Dedifferentiated amniotic fluid mesenchymal stem cell (primary cell): ENCODE measurements at regions not wholly inside any gene's neighbourhood (a gene's known extent, or its start where the extent isn't known, plus 50 kb on each side); places are given as distances from the start of the nearest gene placed in this dataset.
"Not testable (repeated sequence)": the region's sequence is repeated elsewhere in the genome, so short reads cannot be mapped to it uniquely, and the experiment has no call there.

Source experiments
- DNase-seq: peaks from one replicate; pipeline ENCODE4 v3.0.0-alpha.2; 2016; ENCODE audit errors: extremely low spot score

DNA sequence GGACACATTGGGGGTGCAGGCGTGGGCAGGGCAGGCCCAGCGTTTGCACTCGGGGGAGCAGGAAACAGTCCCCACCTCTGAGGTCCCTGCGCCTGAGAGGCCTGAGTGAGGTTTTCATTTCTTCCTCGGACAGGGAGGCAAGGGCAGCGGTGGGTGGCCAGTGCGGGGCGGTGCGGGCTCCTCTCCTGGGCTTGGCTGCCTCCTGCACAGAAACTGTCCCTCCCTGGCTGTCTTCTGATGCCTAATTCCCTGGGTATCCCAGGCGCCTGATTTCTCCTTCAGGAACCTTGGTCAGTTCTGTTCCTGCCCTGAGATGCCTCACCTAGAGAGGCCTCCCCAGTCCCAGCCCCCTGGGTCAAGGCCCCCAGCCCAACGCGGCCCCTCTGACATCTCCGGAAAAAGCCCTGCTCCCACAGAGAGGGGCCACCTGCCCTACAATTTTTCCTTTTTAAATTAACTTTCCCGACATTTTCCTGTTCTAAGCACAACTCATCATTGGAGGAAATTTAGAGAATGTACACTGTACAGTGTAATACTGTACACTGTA is 260.3 kb downstream of the ADGRD1 start:
- no peak for DNase-seq

DNA sequence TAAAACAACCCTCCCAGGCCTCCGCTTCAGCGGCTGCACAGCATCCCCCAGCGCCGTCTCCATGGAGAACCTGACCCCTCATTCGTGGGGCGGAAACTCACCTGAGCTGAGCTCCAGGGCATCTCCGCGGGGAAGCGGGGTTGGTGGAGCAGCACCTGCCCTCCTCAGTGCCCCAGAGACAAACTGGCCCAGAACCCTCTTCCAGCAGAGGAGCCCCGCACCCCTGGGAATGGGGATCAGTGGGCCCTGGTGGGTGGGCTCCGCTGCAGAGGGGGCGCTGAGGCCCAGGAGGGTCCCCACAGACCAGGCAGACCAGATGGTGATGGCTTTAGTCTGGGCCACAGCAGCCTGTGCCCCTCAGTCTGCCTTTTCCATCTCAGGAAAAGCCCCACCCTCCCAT is 261.2 kb downstream of the ADGRD1 start:
- DNase-seq, result not testable (repeated sequence)

DNA sequence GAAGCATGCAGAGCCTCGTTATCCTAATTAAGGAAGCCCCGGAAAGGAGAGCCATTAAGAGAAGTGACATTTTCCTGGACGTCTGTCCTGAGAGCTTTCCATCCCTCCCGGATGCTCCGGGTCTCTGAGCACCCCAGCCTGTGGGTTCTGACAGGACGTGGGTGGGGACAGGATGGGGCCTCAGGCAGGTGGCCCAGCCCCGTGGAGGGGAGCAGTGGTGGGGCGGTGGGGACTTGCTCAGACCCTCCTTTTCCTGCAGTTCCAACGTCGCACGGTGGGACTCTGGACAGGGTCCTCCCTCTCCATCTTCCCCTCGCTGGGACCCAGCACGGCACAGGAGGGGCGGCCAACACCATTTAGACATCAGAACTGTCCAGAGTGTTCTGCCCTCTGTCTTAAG is 262.9 kb downstream of the ADGRD1 start:
- DNase-seq, result not testable (repeated sequence)

DNA sequence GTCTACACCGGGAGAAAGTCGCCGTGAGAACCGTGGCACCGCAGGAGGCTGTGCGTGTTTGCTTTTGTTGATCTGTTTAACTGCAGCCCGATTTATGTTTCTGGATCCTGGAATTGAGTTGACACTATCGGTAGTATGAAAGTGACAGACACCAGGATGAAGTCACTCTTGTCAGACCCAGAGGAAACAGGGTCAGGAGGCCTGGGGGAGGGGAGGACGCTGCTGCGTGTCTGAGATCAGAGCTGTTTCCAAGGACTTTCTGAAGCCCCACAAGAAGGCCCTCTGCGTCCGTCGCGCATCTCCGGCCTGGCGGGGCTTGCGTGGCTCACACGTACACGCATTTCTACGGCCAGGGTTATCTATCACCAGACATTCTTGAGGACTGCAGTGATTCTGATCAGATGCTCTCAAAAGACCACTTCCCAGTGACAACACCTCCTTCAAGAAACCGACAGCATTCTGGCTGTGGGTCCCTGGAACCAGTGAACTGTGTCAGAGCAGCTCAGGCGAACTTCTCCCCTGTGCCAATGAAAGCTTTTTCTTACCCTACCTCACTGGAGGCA is 263.4 kb downstream of the ADGRD1 start:
- DNase-seq, result no peak

DNA sequence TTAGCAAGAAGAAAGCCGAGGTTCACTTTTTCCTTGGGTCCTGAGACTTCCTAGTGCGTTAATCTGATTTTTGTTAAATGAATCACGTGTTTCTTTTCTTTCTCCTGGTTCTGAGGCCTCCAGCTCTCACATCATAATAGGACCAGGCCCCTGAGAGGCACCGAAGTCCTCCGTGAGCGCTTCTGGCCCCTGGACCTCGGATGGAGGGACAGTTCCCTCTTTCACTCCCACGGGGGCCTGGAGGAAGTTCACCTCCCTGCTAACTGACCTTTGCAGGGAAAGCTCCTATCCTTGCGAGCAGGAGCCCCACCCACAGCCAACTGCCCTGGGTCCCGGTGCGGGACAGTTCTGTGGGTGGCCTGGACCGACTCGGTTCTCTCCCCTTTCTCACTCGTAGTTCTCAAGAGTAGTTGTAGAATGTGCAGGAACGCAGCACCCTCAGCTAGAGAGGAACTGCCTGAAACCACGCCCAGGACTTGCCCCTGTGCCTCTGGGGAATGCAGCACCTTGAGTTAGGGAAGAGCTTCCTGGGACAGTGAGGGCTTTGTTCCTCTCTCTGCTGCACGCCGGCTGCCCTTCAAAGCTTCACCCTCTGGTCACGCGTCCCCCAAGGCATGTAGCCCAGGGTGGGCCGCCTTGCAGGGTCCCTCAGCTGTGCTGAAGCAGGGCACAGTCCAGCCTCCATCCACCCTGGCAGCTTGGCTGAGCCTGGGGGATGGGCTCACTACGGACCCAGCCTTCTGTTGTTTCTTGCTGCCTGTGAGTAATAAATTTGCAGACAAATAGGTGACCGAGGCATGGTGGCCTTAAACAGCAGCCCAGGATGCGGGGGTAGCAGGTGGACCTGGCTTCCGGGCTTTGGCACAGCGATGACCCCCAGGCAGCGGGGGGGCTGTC is 264.6 kb downstream of the ADGRD1 start:
- DNase-seq, result no peak

DNA sequence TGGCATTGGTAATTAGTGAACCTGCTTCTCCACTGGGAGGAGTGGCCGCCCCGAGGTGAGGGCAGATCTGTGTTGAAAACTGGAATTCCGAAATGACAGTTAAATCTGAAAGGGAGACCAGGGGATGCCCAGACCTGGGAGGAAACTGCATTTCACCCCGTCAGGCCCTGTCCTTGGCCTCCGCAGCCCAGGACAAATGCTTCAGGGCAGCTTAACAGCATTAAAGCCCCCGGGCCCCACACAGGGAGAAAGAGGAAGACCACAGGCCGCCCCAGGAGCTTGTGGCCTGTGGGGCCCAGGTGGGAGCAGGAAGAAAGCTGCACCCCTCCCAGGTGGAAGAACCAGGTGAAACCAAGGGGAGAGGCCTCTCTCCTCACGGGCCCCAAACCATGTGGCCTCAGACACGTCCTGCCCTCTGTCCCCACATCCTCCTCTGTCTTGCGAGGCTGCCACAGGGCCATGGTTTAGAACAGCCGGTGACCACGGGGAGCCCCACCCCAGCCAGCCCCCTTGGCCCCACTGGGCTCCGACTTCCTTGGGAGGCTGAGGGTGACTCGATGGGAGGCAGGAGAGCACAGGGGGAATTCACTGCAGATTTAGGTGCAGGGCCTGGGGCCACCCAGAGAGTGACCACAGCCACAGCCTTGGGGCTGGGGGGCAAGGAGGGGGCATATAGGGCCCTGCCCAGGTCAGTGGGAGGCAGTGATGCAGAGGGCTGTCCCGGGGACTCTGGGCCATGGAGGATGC is 265.4 kb downstream of the ADGRD1 start:
- DNase-seq, result no peak

DNA sequence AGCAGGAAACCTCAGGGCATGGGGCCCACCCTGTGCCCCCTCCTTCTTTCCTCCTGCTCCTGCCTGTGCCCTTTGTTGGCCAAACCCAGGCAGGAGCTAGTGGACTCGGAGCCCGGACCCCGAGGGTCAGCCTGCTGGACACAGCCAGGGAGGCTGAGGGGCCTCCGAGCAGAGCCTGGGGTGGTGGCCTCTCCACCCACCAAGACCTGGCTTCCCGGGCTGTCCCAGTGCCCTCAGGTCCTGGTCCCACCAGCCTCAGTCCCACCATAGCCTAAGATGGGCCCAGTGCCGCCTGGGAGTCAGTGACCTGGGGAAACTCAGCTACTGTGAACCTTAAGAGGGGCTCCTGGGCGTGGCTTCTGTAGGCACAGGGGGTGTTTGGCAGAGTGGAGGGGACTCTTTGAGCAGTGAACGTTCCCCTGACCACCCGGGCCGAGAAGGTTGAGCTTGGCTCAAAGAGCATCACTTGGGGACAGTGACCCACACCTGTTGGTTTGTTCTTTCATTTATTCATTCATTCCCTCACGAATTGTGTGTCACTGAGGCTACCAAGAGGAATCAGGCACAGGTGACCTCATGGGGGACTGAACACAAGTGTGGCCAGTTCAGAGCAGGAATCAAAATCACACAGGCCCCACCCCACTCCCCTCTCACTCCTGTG is 266.1 kb downstream of the ADGRD1 start:
- no peak for DNase-seq

DNA sequence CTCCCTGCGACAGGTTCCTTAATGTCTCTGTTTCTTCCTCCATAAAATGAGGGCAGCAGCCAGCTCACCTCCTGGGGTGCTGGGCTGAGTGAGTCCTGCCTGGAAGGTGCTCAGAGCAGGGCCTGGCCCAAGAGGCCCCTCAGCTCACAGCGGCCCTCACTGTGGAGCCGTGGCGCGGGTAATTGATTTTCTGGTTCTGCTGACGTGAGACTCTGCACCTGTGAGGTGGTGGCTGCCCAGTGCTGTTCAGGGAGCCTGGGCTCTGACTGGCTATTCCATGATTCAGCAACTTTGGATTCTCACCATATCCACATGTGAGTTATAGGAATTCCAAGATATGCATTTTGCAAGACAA is 266.6 kb downstream of the ADGRD1 start:
- no peak for DNase-seq

DNA sequence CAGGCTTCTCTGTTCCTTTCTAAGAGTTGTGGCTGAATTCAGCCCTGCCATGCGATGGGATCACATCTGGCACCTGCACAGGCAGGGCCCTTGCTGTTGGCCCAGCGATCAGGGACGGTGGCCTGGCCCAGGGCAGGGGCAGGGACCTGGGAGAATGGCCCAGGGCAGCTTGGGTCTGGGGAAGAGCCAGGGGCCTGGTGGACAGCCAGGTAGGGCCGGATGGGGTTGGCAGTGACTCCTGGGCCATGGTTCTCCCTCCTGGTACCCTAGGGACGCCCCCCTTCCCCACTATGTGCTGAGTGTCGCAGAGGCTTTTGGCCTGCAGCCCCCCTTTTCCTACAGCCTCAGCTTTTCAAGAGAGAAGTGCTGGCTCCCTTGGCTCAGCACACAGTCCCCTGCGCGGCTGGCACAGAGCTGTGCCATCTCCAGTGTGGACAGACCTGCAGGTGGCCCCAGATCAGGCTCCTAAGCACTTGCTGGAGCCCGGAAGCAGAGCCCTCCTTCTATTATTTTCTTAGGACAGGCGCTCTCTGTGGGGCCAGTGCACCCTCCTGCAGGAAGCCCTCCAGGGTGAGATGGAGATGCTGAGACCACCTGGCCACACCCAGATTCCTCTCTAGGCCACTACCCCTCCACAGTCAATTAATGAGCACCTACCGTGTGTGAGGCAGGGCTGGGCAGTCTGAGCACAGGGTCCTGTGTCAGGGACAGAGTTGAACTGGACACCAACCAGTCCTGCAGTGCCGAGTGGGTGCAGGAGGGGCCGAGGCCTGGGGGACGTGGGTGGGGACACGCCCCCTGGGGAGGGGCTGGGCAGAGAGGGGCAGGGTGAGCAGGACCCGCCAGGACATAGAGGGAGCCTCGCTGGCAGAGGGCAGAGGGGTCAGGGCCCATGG is 267.6 kb downstream of the ADGRD1 start:
- no peak for DNase-seq

DNA sequence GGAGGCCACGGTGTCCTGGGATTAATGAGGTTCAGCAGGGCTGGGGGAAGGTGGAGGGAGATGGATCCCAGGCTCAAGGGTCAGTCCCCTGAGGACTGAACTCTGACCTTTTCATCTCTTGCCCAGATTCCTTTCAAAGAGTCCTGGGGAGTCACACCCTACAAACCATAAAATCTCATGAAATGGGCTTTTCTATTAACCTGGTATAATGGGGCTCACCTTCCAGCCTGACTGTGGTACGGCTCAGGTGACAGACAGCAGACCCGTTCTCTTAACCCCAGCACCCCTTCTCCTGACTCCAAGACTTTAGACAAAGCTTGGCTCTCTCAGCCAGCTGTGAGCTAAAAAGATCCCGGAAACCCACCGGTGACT is 268.2 kb downstream of the ADGRD1 start:
- DNase-seq, result no peak

DNA sequence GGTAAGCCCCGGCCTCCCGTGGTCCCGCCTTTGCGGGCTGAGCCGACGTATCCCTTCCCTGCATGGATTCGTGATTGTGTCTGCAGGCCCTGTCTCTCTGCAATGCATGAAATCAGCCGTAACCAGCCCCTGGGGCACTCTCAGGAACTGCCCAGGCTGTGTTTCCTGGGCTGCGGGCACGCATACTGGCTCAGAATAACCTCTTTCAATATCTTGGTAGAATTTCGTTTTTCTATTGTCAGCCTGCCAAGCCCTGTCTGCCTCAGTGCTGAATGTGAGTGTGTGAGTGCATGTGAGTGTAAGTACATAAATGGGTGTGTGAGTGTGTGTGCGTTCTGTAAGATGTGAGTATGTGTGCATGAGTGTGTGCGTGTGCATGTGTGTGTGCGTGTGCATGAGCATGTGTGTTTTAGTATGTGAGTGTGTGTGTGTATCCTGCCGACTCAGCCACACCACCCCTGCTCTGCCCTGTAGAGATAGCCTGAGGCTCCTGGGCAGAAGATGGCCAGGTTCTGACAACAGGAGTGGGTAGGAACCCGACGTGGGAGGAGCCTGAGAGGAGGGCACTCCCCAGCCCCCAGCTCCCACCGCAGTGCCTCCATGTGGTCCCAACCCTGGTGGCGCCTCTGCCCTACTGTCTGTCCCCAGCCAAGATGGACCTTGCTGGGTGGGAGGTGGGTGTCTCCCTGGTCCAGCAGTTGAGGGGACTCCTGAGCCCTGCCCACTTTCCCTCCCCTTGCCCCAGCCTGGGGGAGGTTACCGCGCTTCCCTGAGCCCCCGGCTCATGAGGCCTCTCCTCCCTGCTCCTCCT is 268.8 kb downstream of the ADGRD1 start:
- no peak for DNase-seq

DNA sequence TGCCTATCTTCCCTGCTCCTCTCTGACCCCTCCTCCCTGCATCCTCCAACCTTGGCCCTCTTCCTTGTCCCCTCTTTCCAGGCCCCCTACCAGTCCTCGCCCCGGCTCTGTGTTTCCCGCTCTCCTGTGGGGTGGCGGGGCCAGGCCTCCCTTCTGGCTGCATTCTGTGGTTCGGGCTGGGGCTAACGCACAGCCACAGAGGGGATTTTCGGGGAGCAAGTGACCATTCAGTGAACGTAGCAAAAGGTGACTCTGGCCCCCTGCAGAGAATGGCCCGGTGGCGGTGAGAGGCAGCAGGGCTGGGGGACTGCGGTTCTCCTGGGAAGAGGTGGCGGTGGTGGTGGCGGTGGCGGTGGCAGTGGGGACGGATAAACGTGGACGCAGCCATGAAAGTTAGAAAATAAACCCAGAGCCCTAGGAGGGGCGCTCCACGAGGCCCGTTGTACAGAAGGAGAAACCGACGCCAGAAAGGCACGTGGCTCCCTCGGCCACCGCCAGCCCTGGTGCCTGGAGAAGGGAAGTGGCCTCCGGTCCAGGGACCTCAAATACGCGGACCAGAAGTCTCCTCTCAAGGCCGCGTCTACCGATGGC is 269.6 kb downstream of the ADGRD1 start:
- DNase-seq, result no peak

DNA sequence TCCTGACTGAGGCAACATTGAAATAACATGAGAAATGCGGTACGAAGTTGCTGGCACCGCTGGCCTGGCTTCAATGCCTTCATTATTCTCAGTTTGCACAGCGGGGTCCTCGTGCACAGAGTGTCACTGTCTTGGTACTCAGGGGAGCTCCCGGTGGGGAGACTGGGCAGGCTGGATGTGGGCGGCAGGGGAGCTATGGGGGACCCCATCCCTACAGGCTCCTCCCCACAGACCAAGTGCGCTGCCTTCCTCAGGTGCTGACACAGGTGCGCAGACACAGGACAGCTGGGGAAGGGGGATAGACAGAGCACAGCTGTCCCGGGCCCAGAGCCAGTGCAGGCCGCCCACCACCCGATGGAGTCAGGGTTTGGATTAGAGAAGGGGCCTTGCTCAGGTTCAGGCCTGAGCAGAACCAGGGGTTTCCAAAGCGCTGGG is 270.1 kb downstream of the ADGRD1 start:
- no peak for DNase-seq

DNA sequence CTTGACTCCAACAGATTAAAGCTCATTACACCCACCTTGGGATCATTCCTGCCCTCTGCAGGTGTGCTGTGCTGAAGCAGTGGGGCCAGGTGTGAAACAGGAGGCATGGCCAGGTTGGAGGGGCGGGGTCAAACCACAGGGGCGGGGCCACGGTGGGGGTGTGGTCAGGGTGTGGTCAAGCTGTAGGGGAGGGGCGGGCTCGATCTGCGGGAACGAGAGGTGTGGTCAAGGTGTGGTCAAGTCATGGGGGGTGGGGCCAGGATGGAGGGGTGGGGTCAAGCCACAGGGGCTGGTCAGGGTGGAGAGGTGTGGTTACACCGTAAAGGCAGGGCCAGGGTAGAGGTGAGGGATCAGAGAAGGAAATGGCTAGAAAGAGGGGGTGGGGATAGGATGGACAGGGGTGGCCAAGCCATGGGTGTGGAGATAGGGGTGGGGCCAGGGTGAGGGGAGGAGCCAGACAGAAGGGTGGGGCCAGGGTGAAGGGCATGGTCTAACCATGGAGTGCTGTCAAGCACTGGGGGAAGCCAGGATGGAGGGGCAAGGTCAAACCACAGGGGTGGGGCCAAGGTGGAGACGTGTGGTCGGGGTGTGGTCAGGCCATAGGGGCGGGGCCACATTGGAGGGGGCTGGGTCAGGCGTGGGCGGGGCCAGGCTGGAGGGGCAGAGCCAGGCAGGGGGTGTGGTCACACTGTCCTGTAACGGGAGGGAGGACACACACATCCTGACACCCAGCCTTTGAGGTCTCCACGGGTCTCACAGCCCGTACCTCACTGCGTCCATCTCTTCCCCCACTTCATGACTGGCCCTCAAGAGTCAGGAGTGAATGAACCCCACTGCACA is 270.7 kb downstream of the ADGRD1 start:
- not testable (repeated sequence) for DNase-seq

DNA sequence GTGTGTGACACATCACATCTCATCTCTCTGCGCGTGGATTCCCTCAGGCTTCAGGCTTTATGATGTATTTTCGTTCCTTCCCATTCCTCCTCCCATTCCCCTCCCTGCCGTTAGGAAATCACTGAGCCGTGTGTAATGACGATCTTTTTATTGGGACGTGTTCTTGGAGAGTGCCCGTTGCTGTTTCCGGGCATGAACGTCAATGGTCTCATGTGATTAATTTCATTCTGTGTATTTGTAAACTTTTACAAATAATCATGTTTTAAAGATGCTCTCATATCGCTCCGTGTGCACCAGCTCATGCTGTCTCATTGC is 271.3 kb downstream of the ADGRD1 start:
- not testable (repeated sequence) for DNase-seq

DNA sequence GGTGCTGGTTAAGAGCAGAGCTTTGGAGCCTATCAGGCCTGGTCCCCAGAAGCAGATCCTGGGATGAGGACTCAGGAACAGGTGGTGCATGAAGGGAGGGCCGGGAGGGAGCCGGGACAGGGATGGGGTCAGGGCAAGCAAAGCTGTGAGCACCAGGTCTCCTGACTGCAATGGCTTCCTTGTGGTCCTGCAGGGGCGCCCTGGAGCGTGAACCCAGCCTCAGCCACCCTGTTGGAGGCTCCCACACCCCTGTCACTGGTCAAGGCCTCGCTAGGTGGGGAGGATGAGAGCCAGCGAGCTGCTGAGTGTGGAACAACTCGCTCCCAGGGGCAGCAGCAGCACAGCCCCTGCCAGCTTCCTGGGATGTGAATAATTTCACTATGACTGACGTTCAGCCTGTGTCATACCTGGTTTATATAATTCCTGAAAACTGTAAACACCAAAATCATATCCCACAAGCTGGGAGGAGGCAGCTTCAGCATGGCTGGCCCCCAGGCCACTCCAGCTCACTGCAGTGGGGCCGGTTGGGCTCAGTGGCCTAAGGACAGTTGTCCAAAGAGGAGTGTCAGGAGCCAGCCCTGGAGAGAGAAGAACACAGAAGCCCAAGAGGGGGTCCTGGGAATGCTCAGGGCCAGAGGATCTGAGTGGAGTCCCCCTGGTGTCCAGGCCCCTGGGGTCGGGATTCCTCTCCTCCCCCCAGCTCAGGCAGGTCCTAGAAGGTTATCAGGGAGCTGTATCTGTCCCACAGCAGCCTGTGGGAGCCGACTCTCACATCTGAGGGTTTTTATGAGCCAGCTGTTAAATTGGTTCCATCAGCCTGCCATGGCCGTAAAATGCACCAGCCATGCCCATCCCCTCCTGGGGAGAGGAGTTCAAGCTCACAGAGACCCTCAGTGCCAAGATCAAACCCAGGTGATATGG is 272.9 kb downstream of the ADGRD1 start:
- no peak for DNase-seq

DNA sequence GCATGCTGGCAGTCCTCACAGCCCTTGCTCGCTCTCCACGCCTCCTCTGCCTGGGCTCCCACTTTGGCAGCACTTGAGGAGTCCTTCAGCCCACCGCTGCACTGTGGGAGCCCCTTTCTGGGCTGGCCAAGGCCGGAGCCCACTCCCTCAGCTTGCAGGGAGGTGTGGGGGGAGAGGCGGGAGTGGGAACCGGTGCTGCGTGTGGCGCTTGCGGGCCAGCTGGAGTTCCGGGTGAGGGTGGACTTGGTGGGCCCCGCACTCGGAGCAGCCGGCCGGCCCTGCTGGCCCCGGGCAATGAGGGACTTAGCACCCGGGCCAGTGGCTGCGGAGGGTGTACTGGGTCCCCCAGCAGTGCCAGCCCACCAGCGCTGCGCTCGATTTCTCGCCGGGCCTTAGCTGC is 273.9 kb downstream of the ADGRD1 start:
- not testable (repeated sequence) for DNase-seq

DNA sequence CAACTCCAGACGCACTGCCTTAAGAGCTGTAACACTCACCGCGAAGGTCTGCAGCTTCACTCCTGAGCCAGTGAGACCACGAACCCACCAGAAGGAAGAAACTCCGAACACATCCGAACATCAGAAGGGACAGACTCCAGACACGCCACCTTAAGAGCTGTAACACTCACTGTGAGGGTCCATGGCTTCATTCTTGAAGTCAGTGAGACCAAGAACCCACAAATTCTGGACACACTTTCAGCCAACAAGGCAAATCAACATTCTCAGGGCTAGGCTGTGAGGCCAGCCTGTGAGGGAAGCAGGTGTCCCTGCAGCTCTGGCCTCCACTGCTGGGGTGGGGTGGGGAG is 275.3 kb downstream of the ADGRD1 start:
- DNase-seq, result not testable (repeated sequence)
